ENCODE measurements at regions not wholly inside any gene's neighbourhood (a gene's known extent, or its start where the extent isn't known, plus 50 kb on each side); places are given as distances from the start of the nearest gene placed in this dataset.

DNA sequence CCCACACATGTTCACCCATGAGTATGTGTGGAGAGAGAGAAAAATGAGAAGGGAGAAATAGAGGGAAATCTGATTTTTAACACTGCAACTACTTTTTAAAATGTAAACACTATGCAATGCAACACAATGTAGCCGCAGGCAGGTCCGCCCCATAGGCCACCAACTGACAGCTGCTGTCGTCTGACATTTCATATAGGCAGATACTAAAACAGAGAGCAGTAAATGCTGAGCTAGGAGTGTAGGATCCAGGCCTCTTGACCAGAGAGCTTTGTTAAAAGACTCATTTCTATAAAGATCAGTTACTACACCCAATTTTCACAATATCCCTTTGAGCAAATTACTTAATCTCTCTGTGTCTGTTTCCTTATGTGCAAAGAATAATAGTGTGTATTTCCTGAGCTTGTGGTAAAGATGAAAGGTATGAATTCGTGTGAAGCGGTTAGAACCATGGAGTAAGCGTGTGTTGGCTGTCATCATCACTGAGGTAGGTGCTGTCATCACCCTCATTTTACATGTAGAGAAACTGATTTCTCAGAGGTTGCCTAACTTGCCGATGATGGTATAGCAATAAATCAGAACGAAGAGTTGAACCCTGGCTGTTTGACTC is 55.2 kb upstream of the PDE8B start:
- TF ChIP-seq EZH2 (optimal IDR thresholded peaks at IDR 0.05; ENCODE audit: low read depth, low read length) (no peak), EZH2phosphoT487 (IDR thresholded peaks at IDR 0.05; ENCODE audit: low read length) (no peak)
- TF ChIP-seq, protein P1, sequence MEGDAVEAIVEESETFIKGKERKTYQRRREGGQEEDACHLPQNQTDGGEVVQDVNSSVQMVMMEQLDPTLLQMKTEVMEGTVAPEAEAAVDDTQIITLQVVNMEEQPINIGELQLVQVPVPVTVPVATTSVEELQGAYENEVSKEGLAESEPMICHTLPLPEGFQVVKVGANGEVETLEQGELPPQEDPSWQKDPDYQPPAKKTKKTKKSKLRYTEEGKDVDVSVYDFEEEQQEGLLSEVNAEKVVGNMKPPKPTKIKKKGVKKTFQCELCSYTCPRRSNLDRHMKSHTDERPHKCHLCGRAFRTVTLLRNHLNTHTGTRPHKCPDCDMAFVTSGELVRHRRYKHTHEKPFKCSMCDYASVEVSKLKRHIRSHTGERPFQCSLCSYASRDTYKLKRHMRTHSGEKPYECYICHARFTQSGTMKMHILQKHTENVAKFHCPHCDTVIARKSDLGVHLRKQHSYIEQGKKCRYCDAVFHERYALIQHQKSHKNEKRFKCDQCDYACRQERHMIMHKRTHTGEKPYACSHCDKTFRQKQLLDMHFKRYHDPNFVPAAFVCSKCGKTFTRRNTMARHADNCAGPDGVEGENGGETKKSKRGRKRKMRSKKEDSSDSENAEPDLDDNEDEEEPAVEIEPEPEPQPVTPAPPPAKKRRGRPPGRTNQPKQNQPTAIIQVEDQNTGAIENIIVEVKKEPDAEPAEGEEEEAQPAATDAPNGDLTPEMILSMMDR (IDR thresholded peaks at IDR 0.05; ENCODE audit: low read length) = no peak
